OCI-LY1 (cell line): ENCODE measurements at regions not wholly inside any gene's neighbourhood (a gene's known extent, or its start where the extent isn't known, plus 50 kb on each side); places are given as distances from the start of the nearest gene placed in this dataset.

ENCODE experiments used
- H2AFZ ChIP-seq: fragments of 200-600 bp; sonication (generic), shearing (Covaris generic); 2 replicates; pipeline ENCODE4 v1.6.0; 2014; ENCODE audit warnings: antibody characterized with exemption, mild to moderate bottlenecking, low read length
- H3F3A ChIP-seq: fragments of 200-600 bp; sonication (generic), shearing (Covaris generic); 2 replicates; pipeline ENCODE4 v1.6.0; 2014; ENCODE audit warnings: mild to moderate bottlenecking, antibody characterized with exemption, low read length, moderate library complexity; ENCODE audit not compliant: insufficient read depth
- H3K27ac ChIP-seq: fragments of 200-600 bp; sonication (generic); 2 replicates; pipeline ENCODE4 v1.5.1; 2014; ENCODE audit warnings: low read length, mixed run types, mild to moderate bottlenecking, low read depth; ENCODE audit not compliant: poor library complexity, severe bottlenecking
- H3K27me3 ChIP-seq: fragments of 200-600 bp; sonication (generic); 2 replicates; pipeline ENCODE4 v1.6.0; 2014; ENCODE audit warnings: antibody characterized with exemption, mild to moderate bottlenecking, low read length, moderate library complexity; ENCODE audit not compliant: insufficient read depth
- H3K36me3 ChIP-seq: fragments of 200-600 bp; sonication (generic); 2 replicates; pipeline ENCODE4 v1.6.1; 2014; ENCODE audit warnings: mild to moderate bottlenecking, antibody characterized with exemption, low read length, moderate library complexity, mixed read lengths; ENCODE audit not compliant: insufficient read depth
- H3K4me1 ChIP-seq: fragments of 200-600 bp; sonication (generic); 2 replicates; pipeline ENCODE4 v1.5.1; 2014; ENCODE audit warnings: mild to moderate bottlenecking, low read length, moderate library complexity; ENCODE audit not compliant: insufficient read depth, severe bottlenecking
- H3K4me2 ChIP-seq: fragments of 200-600 bp; sonication (generic), shearing (Covaris generic); 2 replicates; pipeline ENCODE4 v1.6.1; 2014; ENCODE audit warnings: low read length
- H3K4me3 ChIP-seq: fragments of 200-600 bp; sonication (generic); 2 replicates; pipeline ENCODE4 v1.5.1; 2014; ENCODE audit warnings: low read length, low read depth, mild to moderate bottlenecking, mixed read lengths; ENCODE audit not compliant: poor library complexity, severe bottlenecking
- H3K79me2 ChIP-seq: fragments of 200-600 bp; shearing (Covaris generic); 2 replicates; pipeline ENCODE4 v1.6.1; 2016; ENCODE audit warnings: mixed run types, low read length, mixed read lengths; ENCODE audit not compliant: insufficient read depth
- H3K9ac ChIP-seq: fragments of 200-600 bp; sonication (generic), shearing (Covaris generic); 2 replicates; pipeline ENCODE4 v1.6.1; 2014; ENCODE audit warnings: mild to moderate bottlenecking, low read length, mixed read lengths
- H3K9me2 ChIP-seq: fragments of 200-600 bp; sonication (generic), shearing (Covaris generic); 2 replicates; pipeline ENCODE4 v1.6.1; 2014; ENCODE audit warnings: low read depth, mild to moderate bottlenecking, low read length, mixed read lengths
- H3K9me3 ChIP-seq: fragments of 200-600 bp; shearing (Covaris generic); 2 replicates; pipeline ENCODE4 v1.6.1; 2014; ENCODE audit warnings: low read length, mixed read lengths
- H4K20me1 ChIP-seq: fragments of 200-600 bp; sonication (generic), shearing (Covaris generic); 2 replicates; pipeline ENCODE4 v1.6.0; 2016; ENCODE audit warnings: mild to moderate bottlenecking, low read length; ENCODE audit not compliant: insufficient read depth
- EZH2 ChIP-seq: fragments of 200-600 bp; sonication (generic), shearing (Covaris generic); IDR thresholded peaks from 2 replicates; pipeline ENCODE4 v1.8.0; 2017; ENCODE audit warnings: borderline replicate concordance, mixed run types, mild to moderate bottlenecking, antibody characterized with exemption, low read length, moderate library complexity, mixed read lengths
- TF ChIP-seq, protein P1 (sequence below): fragments of 200-600 bp; sonication (generic), shearing (Covaris generic); IDR thresholded peaks from 2 replicates; pipeline ENCODE4 v1.5.1; 2017; ENCODE audit warnings: mild to moderate bottlenecking, antibody characterized with exemption, low read length, moderate library complexity, mixed read lengths

DNA sequence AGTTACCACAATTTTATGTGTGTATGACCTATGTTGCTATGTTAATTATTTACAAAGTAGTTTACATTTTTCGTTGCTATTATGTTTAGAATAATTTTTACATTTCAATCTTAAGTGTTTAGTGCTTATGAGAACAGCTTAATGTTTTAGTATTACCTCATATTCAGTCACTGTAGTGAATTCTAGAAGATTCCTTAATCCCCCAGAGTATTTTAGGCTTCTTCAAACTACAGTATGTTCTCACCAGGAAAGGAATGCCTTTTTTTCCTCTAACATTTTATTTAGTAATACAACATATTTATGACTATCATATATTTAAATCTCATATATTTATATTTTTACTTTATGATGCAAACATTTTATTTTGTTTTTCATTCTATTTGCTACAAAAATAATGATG lies 612.1 kb upstream of the KLHL1 start:
- H3K4me3 ChIP-seq: no peak overlapping the region
- no peaks in the 10 kb centered on the region for H3K9me2 ChIP-seq
- H4K20me1 ChIP-seq: no peaks in the 10 kb centered on the region
- H3K4me2 ChIP-seq: no peak overlapping the region
- no peak overlapping the region for H2AFZ ChIP-seq
- no peaks in the 10 kb centered on the region for H3K79me2 ChIP-seq
- H3K36me3 ChIP-seq: no peaks in the 10 kb centered on the region
- H3K27ac ChIP-seq: no peak overlapping the region
- no peak for TF ChIP-seq EZH2
- TF ChIP-seq, protein P1, sequence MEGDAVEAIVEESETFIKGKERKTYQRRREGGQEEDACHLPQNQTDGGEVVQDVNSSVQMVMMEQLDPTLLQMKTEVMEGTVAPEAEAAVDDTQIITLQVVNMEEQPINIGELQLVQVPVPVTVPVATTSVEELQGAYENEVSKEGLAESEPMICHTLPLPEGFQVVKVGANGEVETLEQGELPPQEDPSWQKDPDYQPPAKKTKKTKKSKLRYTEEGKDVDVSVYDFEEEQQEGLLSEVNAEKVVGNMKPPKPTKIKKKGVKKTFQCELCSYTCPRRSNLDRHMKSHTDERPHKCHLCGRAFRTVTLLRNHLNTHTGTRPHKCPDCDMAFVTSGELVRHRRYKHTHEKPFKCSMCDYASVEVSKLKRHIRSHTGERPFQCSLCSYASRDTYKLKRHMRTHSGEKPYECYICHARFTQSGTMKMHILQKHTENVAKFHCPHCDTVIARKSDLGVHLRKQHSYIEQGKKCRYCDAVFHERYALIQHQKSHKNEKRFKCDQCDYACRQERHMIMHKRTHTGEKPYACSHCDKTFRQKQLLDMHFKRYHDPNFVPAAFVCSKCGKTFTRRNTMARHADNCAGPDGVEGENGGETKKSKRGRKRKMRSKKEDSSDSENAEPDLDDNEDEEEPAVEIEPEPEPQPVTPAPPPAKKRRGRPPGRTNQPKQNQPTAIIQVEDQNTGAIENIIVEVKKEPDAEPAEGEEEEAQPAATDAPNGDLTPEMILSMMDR: no peak
- no peaks in the 10 kb centered on the region for H3K9me3 ChIP-seq
- no peaks in the 10 kb centered on the region for H3K4me1 ChIP-seq
- H3K9ac ChIP-seq: no peak overlapping the region
- H3K27me3 ChIP-seq: no peaks in the 10 kb centered on the region
- no peaks in the 10 kb centered on the region for H3F3A ChIP-seq

DNA sequence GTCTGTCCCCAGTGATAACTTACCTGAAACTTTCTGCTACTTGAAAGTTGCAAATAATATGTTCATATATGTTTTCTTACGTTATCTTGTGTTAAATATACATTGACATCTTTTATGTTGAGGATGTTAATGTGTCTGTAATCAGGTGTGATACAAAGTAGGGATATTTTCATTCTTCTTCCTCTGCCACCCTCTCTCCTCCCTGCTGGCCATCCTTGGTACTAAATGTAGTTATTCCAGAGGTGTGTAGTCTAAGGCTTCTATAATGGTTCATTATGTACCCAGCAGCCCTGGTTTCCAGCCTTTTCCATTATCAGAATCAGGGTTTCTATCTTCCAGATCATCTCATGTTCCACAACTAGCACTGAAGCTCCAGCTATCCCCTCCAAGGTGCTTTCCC lies 606.7 kb upstream of the KLHL1 start:
- Histone ChIP-seq H3K27me3 (no peaks in the 10 kb centered on the region), H3K36me3 (no peaks in the 10 kb centered on the region), H3K9me3 (no peaks in the 10 kb centered on the region), H2AFZ (no peak overlapping the region), H3K27ac (no peak overlapping the region), H3K4me3 (no peak overlapping the region), H3K9ac (no peak overlapping the region), H4K20me1 (no peaks in the 10 kb centered on the region), H3K4me1 (no peaks in the 10 kb centered on the region), H3F3A (no peaks in the 10 kb centered on the region), H3K9me2 (no peaks in the 10 kb centered on the region), H3K4me2 (no peak overlapping the region), H3K79me2 (no peaks in the 10 kb centered on the region)
- TF ChIP-seq EZH2: no peak
- TF ChIP-seq, protein P1: no peak

DNA sequence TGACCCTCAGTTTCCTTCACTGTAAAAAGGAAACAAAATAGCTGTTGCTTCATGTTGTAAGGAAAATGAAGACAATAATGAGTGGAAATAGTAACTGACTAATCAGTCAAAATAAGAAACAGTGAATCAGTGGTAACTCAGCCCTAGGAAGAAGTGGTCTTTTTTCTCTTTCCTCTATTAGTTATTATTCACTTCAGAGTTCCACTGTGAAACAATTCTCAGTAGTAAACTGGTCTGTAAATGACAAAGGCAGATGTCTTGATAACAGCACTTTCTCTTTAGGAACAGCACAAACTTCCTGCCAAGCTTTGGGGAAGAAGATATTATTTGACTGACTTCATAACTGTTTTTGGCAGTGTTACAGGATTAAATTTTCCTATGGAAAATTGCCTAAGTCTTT lies 600.5 kb upstream of the KLHL1 start:
- TF ChIP-seq, protein P1: no peak
- TF ChIP-seq EZH2: no peak
- Histone ChIP-seq H3K4me1 (no peaks in the 10 kb centered on the region), H3K9ac (no peak overlapping the region), H4K20me1 (no peaks in the 10 kb centered on the region), H3F3A (no peaks in the 10 kb centered on the region), H3K36me3 (no peaks in the 10 kb centered on the region), H3K4me2 (no peak overlapping the region), H2AFZ (no peak overlapping the region), H3K9me3 (no peaks in the 10 kb centered on the region), H3K27me3 (no peaks in the 10 kb centered on the region), H3K9me2 (no peaks in the 10 kb centered on the region; the same call in 1 of the 2 replicates), H3K27ac (no peak overlapping the region), H3K79me2 (no peaks in the 10 kb centered on the region), H3K4me3 (no peak overlapping the region)
